WTC11 (cell line): ENCODE measurements at regions not wholly inside any gene's neighbourhood (a gene's known extent, or its start where the extent isn't known, plus 50 kb on each side); places are given as distances from the start of the nearest gene placed in this dataset.

ENCODE experiments used
- ATAC-seq: fragments of 200-7000 bp; cut with Tn5 transposase; 2 replicates; pipeline ENCODE4 v1.10.0; 2021; ENCODE audit warnings: mild to moderate bottlenecking, moderate library complexity
- CTCF ChIA-PET: fragments of 300-600 bp; sonication (Branson Sonifier 250); formaldehyde crosslinking; loops from one replicate; lab custom pipeline; 2021; ENCODE audit warnings: antibody characterized with exemption; lab: Charles Lee
- POLR2A ChIA-PET: fragments of 350-600 bp; sonication (Branson Sonifier 250); formaldehyde crosslinking; loops from one replicate; lab custom pipeline; 2021; ENCODE audit warnings: antibody characterized with exemption; lab: Charles Lee
- DNase-seq: peaks from one replicate; pipeline ENCODE4 v3.0.0; 2021; ENCODE audit warnings: low spot score
- H3K27ac Mint-ChIP-seq: 2 replicates; pipeline ENCODE4 v1.8.0; 2021; ENCODE audit warnings: mixed read lengths
- H3K27me3 Mint-ChIP-seq: 2 replicates; pipeline ENCODE4 v1.8.0; 2021; ENCODE audit warnings: low read depth, mild to moderate bottlenecking, moderate library complexity, mixed read lengths
- H3K36me3 Mint-ChIP-seq: 2 replicates; pipeline ENCODE4 v1.8.0; 2021; ENCODE audit warnings: mixed read lengths
- H3K4me1 Mint-ChIP-seq: 2 replicates; pipeline ENCODE4 v1.8.0; 2022; ENCODE audit warnings: mixed read lengths
- H3K4me3 Mint-ChIP-seq: 2 replicates; pipeline ENCODE4 v1.8.0; 2021; ENCODE audit warnings: mild to moderate bottlenecking, moderate library complexity, mixed read lengths
- H3K9me3 Mint-ChIP-seq: 2 replicates; pipeline ENCODE4 v1.8.0; 2021; ENCODE audit warnings: mixed read lengths
- AR ChIP-seq: fragments of 250-450 bp; sonication (Bioruptor Pico); IDR thresholded peaks from 2 replicates; pipeline ENCODE4 v1.9.0; 2021; ENCODE audit warnings: mild to moderate bottlenecking
- ATF1 ChIP-seq: sonication (generic); formaldehyde crosslinking; IDR thresholded peaks from 2 replicates; pipeline ENCODE4 v1.8.1; 2023; ENCODE audit warnings: mild to moderate bottlenecking, moderate library complexity, missing genetic modification reagents
- E2F4 ChIP-seq: sonication (generic); formaldehyde crosslinking; IDR thresholded peaks from 2 replicates; pipeline ENCODE4 v1.8.1; 2022; ENCODE audit warnings: low read depth, mild to moderate bottlenecking, moderate library complexity, missing genetic modification reagents, borderline replicate concordance
- ESRRA ChIP-seq: sonication (generic); formaldehyde crosslinking; IDR thresholded peaks from 2 replicates; pipeline ENCODE4 v1.8.1; 2022; ENCODE audit warnings: mild to moderate bottlenecking, missing genetic modification reagents, borderline replicate concordance
- FOXJ3 ChIP-seq: sonication (generic); formaldehyde crosslinking; IDR thresholded peaks from 2 replicates; pipeline ENCODE4 v1.9.0; 2021; ENCODE audit warnings: missing genetic modification reagents, mild to moderate bottlenecking, borderline replicate concordance
- FOXP1 ChIP-seq: sonication (generic); formaldehyde crosslinking; IDR thresholded peaks from 2 replicates; pipeline ENCODE4 v1.8.0; 2022; ENCODE audit warnings: missing genetic modification reagents, mild to moderate bottlenecking, moderate library complexity, borderline replicate concordance
- MLX ChIP-seq: sonication (generic); formaldehyde crosslinking; IDR thresholded peaks from 2 replicates; pipeline ENCODE4 v1.8.1; 2023; ENCODE audit warnings: mild to moderate bottlenecking, missing genetic modification reagents, moderate library complexity
- MXD4 ChIP-seq: fragments of 250-450 bp; sonication (Bioruptor Pico); IDR thresholded peaks from 2 replicates; pipeline ENCODE4 v1.8.0; 2021; ENCODE audit warnings: mild to moderate bottlenecking, moderate library complexity, borderline replicate concordance
- NFE2L1 ChIP-seq: sonication (generic); formaldehyde crosslinking; IDR thresholded peaks from 2 replicates; pipeline ENCODE4 v1.8.1; 2023; ENCODE audit warnings: missing genetic modification reagents
- RELA ChIP-seq: sonication (generic); formaldehyde crosslinking; IDR thresholded peaks from 2 replicates; pipeline ENCODE4 v1.8.1; 2022; ENCODE audit warnings: missing genetic modification reagents, mild to moderate bottlenecking, borderline replicate concordance
- RORB ChIP-seq: fragments of 250-450 bp; sonication (Bioruptor Pico); IDR thresholded peaks from 2 replicates; pipeline ENCODE4 v1.9.0; 2021; ENCODE audit warnings: mild to moderate bottlenecking
- SP1 ChIP-seq: sonication (generic); formaldehyde crosslinking; conservative IDR thresholded peaks from 2 replicates; pipeline ENCODE4 v1.8.1; 2022; ENCODE audit warnings: missing genetic modification reagents
- TEAD4 ChIP-seq: sonication (generic); formaldehyde crosslinking; IDR thresholded peaks from 2 replicates; pipeline ENCODE4 v1.8.0; 2022; ENCODE audit warnings: mild to moderate bottlenecking, missing genetic modification reagents
- ZNF219 ChIP-seq: sonication (generic); formaldehyde crosslinking; IDR thresholded peaks from 2 replicates; pipeline ENCODE4 v1.8.0; 2023; ENCODE audit warnings: missing genetic modification reagents, mild to moderate bottlenecking, borderline replicate concordance
- ZNF281 ChIP-seq: sonication (generic); formaldehyde crosslinking; IDR thresholded peaks from 2 replicates; pipeline ENCODE4 v1.8.0; 2023; ENCODE audit warnings: mild to moderate bottlenecking, missing genetic modification reagents
- TF ChIP-seq, protein P1 (sequence below): sonication (generic); formaldehyde crosslinking; IDR thresholded peaks from 2 replicates; pipeline ENCODE4 v1.8.0; 2022; ENCODE audit warnings: mild to moderate bottlenecking, missing genetic modification reagents
- TF ChIP-seq, protein P2 (sequence below): sonication (generic); formaldehyde crosslinking; IDR thresholded peaks from 2 replicates; pipeline ENCODE4 v1.8.0; 2023; ENCODE audit warnings: missing genetic modification reagents, mild to moderate bottlenecking, borderline replicate concordance
- TF ChIP-seq, protein P3 (sequence below): sonication (generic); formaldehyde crosslinking; IDR thresholded peaks from 2 replicates; pipeline ENCODE4 v1.8.0; 2022; ENCODE audit warnings: mild to moderate bottlenecking, missing genetic modification reagents

DNA sequence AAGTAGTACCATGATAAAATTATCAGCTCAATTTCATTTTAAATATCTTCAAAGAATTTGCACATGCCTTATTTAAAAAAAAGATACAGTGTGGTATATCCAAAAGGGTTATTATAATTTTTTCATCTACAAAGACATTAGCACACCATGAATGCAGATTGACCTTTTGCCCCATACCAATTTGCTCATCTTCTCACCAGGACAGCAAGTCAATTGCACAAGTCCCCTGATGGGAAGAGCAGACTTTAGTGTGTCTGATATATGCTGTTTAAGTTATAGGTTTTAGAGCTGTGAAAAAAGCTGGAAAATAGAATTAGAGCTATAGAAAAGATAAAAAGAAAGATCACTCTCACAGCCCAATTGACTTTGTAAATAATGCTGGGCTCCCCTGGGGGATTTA lies 325.8 kb upstream of the CDH6 start (continued):
- no peak for TF ChIP-seq E2F4
- TF ChIP-seq, all 79 proteins: peak for 0

GRCh38 chr5:30866142-30866541 lies 327.3 kb upstream of the CDH6 start:
- Mint-ChIP-seq H3K4me1 (peaks cover 13% of the 10 kb centered on the region), H3K9me3 (no peaks in the 10 kb centered on the region; the same call in 1 of the 2 replicates), H3K27me3 (no peaks in the 10 kb centered on the region; the same call in none of the 2 replicates), H3K4me3 (no peak overlapping the region), H3K36me3 (no peaks in the 10 kb centered on the region), H3K27ac (no peak overlapping the region)
- no peak for TF ChIP-seq FOXP1
- TF ChIP-seq, protein P1, sequence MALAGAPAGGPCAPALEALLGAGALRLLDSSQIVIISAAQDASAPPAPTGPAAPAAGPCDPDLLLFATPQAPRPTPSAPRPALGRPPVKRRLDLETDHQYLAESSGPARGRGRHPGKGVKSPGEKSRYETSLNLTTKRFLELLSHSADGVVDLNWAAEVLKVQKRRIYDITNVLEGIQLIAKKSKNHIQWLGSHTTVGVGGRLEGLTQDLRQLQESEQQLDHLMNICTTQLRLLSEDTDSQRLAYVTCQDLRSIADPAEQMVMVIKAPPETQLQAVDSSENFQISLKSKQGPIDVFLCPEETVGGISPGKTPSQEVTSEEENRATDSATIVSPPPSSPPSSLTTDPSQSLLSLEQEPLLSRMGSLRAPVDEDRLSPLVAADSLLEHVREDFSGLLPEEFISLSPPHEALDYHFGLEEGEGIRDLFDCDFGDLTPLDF: no peak
- TF ChIP-seq ZNF219: no peak
- TF ChIP-seq ESRRA (CRISPR knock-in tag): no peak
- TF ChIP-seq FOXJ3: no peak
- TF ChIP-seq SP1: no peak
- TF ChIP-seq, protein P2, sequence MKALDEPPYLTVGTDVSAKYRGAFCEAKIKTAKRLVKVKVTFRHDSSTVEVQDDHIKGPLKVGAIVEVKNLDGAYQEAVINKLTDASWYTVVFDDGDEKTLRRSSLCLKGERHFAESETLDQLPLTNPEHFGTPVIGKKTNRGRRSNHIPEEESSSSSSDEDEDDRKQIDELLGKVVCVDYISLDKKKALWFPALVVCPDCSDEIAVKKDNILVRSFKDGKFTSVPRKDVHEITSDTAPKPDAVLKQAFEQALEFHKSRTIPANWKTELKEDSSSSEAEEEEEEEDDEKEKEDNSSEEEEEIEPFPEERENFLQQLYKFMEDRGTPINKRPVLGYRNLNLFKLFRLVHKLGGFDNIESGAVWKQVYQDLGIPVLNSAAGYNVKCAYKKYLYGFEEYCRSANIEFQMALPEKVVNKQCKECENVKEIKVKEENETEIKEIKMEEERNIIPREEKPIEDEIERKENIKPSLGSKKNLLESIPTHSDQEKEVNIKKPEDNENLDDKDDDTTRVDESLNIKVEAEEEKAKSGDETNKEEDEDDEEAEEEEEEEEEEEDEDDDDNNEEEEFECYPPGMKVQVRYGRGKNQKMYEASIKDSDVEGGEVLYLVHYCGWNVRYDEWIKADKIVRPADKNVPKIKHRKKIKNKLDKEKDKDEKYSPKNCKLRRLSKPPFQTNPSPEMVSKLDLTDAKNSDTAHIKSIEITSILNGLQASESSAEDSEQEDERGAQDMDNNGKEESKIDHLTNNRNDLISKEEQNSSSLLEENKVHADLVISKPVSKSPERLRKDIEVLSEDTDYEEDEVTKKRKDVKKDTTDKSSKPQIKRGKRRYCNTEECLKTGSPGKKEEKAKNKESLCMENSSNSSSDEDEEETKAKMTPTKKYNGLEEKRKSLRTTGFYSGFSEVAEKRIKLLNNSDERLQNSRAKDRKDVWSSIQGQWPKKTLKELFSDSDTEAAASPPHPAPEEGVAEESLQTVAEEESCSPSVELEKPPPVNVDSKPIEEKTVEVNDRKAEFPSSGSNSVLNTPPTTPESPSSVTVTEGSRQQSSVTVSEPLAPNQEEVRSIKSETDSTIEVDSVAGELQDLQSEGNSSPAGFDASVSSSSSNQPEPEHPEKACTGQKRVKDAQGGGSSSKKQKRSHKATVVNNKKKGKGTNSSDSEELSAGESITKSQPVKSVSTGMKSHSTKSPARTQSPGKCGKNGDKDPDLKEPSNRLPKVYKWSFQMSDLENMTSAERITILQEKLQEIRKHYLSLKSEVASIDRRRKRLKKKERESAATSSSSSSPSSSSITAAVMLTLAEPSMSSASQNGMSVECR (CRISPR knock-in tag): no peak
- TF ChIP-seq TEAD4 (CRISPR knock-in tag): no peak
- TF ChIP-seq ATF1 (CRISPR knock-in tag): no peak
- TF ChIP-seq, protein P3, sequence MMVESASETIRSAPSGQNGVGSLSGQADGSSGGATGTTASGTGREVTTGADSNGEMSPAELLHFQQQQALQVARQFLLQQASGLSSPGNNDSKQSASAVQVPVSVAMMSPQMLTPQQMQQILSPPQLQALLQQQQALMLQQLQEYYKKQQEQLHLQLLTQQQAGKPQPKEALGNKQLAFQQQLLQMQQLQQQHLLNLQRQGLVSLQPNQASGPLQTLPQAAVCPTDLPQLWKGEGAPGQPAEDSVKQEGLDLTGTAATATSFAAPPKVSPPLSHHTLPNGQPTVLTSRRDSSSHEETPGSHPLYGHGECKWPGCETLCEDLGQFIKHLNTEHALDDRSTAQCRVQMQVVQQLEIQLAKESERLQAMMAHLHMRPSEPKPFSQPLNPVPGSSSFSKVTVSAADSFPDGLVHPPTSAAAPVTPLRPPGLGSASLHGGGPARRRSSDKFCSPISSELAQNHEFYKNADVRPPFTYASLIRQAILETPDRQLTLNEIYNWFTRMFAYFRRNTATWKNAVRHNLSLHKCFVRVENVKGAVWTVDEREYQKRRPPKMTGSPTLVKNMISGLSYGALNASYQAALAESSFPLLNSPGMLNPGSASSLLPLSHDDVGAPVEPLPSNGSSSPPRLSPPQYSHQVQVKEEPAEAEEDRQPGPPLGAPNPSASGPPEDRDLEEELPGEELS (CRISPR knock-in tag): no peak
- CTCF ChIA-PET: no interaction called here
- ATAC-seq: no peak
- POLR2A ChIA-PET: no interaction called here
- DNase-seq: no peak

DNA sequence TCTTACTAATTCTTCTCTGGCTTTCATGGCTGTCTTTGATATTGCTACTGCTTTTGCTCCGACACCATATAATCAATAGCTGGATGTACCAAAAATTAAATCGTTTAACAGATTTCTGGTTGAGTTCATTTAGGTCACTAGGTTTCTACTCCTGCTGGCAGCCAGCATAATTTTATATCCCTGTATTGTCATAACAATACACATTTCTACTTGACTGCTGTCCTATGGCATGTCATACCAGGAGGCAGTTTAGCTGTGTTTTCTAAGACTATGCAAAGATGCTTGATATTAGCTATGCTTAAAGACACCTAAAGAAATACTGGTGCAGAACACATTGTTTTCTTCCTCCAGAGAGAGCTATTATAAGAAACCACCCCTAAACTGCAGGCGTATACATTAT lies 337.2 kb upstream of the CDH6 start:
- peaks cover 4% of the 10 kb centered on the region; the same call in 1 of the 2 replicates for H3K4me1 Mint-ChIP-seq
- ChIA-PET POLR2A (no interaction called here), CTCF (no interaction called here)
- TF ChIP-seq MXD4 (CRISPR knock-in tag) (no peak), ZNF281 (no peak), ZNF219 (no peak), RELA (CRISPR knock-in tag) (no peak), NFE2L1 (no peak), MLX (CRISPR knock-in tag) (no peak), RORB (CRISPR knock-in tag) (no peak), AR (CRISPR knock-in tag) (no peak)

More for the DNA sequence above, 337.2 kb upstream of the CDH6 start:
- ATAC-seq (no peak), DNase-seq (no peak)
- Mint-ChIP-seq H3K9me3 (no peaks in the 10 kb centered on the region), H3K36me3 (no peaks in the 10 kb centered on the region), H3K4me3 (no peak overlapping the region), H3K27ac (no peak overlapping the region), H3K27me3 (no peaks in the 10 kb centered on the region)
